MCF 10A (cell line): ENCODE measurements at regions not wholly inside any gene's neighbourhood (a gene's known extent, or its start where the extent isn't known, plus 50 kb on each side); places are given as distances from the start of the nearest gene placed in this dataset.

ENCODE experiments used
- BruUV-seq: library from RNA; stranded (reverse); fragments of 400-500 nt; replicated peaks from 2 replicates; lab custom pipeline; 2021; lab: Mats Ljungman, UMichigan
- CTCF ChIA-PET: fragments of 300-600 bp; sonication (Branson Sonifier 250); formaldehyde crosslinking; extraction: SDS; loops from one replicate; lab custom pipeline; 2021; ENCODE audit warnings: antibody characterized with exemption, inconsistent platforms; lab: Yijun Ruan, JAX
- POLR2A ChIA-PET: fragments of 300-600, 350-650 bp; sonication (Branson Sonifier 250); formaldehyde crosslinking; extraction: SDS; loops from one replicate; lab custom pipeline; 2020; ENCODE audit warnings: antibody characterized with exemption, inconsistent platforms; lab: Yijun Ruan, JAX
- DNase-seq: peaks from one replicate; pipeline ENCODE4 v3.0.0-alpha.2; 2018; ENCODE audit not compliant: unreplicated experiment
- H3K27ac Mint-ChIP-seq: one replicate; pipeline ENCODE4 v1.8.0; 2022; ENCODE audit warnings: mild to moderate bottlenecking, low read depth, mixed read lengths; ENCODE audit not compliant: unreplicated experiment
- H3K27me3 Mint-ChIP-seq: one replicate; pipeline ENCODE4 v1.8.0; 2022; ENCODE audit warnings: mixed read lengths; ENCODE audit not compliant: insufficient read depth, unreplicated experiment
- H3K36me3 Mint-ChIP-seq: one replicate; pipeline ENCODE4 v1.8.0; 2022; ENCODE audit warnings: mild to moderate bottlenecking, moderate library complexity, mixed read lengths; ENCODE audit not compliant: insufficient read depth, unreplicated experiment
- H3K4me1 Mint-ChIP-seq: one replicate; pipeline ENCODE4 v1.8.0; 2022; ENCODE audit warnings: mixed read lengths; ENCODE audit not compliant: insufficient read depth, unreplicated experiment
- H3K4me3 Mint-ChIP-seq: one replicate; pipeline ENCODE4 v1.8.0; 2022; ENCODE audit warnings: mild to moderate bottlenecking, moderate library complexity, mixed read lengths; ENCODE audit not compliant: unreplicated experiment
- H3K9me3 Mint-ChIP-seq: one replicate; pipeline ENCODE4 v1.8.0; 2022; ENCODE audit warnings: mixed read lengths; ENCODE audit not compliant: unreplicated experiment
- CTCF ChIP-seq: fragments of 200-600 bp; IDR thresholded peaks from one replicate; pipeline ENCODE4 v1.8.0; 2022; ENCODE audit warnings: antibody characterized with exemption, mild to moderate bottlenecking; ENCODE audit not compliant: unreplicated experiment
- intact Hi-C: fragments of 100-400 bp; cut with micrococcal nuclease; formaldehyde crosslinking; loops from 2 replicates; pipeline ENCODE4 v1.14.1; 2022

DNA sequence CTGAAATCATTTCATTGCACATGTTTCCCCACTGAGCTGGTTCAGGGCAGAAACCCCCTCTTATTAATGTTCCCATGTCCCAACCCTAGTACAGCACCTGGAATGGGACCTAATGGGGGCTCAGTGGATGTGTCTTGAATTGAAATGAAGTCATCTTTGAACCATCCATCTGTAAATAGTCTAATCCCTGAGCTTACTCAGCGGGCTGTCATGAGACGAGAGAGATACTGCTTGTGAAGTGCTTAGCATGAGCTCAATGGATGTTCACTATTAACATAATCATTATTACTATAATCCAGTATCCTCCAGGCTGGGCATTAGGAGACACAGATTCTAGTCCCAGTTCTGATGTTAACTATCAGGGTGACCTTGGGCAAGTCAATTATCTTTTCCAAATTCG is 106.6 kb upstream of the LRFN2 start:
- no peak overlapping the region for H3K27ac Mint-ChIP-seq
- no peak overlapping the region for H3K4me3 Mint-ChIP-seq
- no peaks in the 10 kb centered on the region for H3K36me3 Mint-ChIP-seq
- intact Hi-C loops, result no loop called here
- no peak for DNase-seq
- peaks cover 31% of the 10 kb centered on the region for H3K9me3 Mint-ChIP-seq
- POLR2A ChIA-PET, result no interaction called here
- no peaks in the 10 kb centered on the region for H3K27me3 Mint-ChIP-seq
- TF ChIP-seq CTCF, result no peak
- no TSS peak for BruUV-seq
- CTCF ChIA-PET, result interaction anchor here (0.5 to 0.6 kb wide), 2 partner anchors 249 to 1346 kb away, joined by 3 to 4 read pairs; no protein-coding TSS in a partner anchor
- H3K4me1 Mint-ChIP-seq, result no peaks in the 10 kb centered on the region

GRCh38 chr6:40692337-40692736 is 105.2 kb upstream of the LRFN2 start:
- ChIA-PET CTCF (no interaction called here), POLR2A (interaction anchor here (0.7 kb wide), 1 partner anchor 77 kb away, joined by 3 read pairs; no protein-coding TSS in a partner anchor)
- Mint-ChIP-seq H3K9me3 (peaks cover 40% of the 10 kb centered on the region), H3K4me1 (no peaks in the 10 kb centered on the region), H3K27me3 (no peaks in the 10 kb centered on the region), H3K27ac (no peak overlapping the region), H3K4me3 (no peak overlapping the region), H3K36me3 (no peaks in the 10 kb centered on the region)
- no peak for TF ChIP-seq CTCF
- intact Hi-C loops, result no loop called here
- no peak for DNase-seq
- no TSS peak for BruUV-seq

DNA sequence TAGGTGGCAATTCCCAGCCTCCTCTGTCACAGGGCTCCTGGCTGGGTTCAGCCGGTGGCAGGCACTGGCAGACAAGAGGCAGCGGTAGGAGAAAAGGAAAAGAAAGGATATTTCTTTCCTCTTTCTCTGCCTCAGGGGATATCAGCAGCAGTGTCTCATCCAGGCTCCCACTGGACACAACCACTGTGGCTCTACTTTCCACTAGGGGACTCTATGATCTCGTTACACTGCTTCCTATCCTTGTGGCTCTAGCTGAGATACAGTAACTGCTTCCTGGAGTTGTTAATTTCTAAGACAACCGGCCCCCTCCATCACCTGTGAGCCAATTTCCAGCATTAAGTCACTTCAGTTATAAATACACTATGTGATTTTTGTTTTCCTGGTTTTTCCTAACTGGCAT is 102.0 kb upstream of the LRFN2 start:
- CTCF ChIA-PET, result interaction anchor here (0.5 kb wide), 1 partner anchor 12 kb away, joined by 7 read pairs; no protein-coding TSS in a partner anchor
- peaks cover 51% of the 10 kb centered on the region for H3K9me3 Mint-ChIP-seq
- no peaks in the 10 kb centered on the region for H3K27me3 Mint-ChIP-seq
- intact Hi-C loops, result no loop called here
- POLR2A ChIA-PET, result no interaction called here
- TF ChIP-seq CTCF, result no peak
- no peak overlapping the region for H3K4me3 Mint-ChIP-seq
- H3K27ac Mint-ChIP-seq, result no peak overlapping the region
- BruUV-seq, result no TSS peak
- no peaks in the 10 kb centered on the region for H3K4me1 Mint-ChIP-seq
- DNase-seq, result no peak
- no peaks in the 10 kb centered on the region for H3K36me3 Mint-ChIP-seq

- intact Hi-C loops, result no loop called here
- POLR2A ChIA-PET, result no interaction called here
- no peak for DNase-seq
- H3K4me3 Mint-ChIP-seq, result no peak overlapping the region
- no peak overlapping the region for H3K27ac Mint-ChIP-seq
- H3K4me1 Mint-ChIP-seq, result no peaks in the 10 kb centered on the region
- TF ChIP-seq CTCF, result no peak
- H3K36me3 Mint-ChIP-seq, result no peaks in the 10 kb centered on the region
- peaks cover 43% of the 10 kb centered on the region for H3K9me3 Mint-ChIP-seq
- CTCF ChIA-PET, result no interaction called here
- H3K27me3 Mint-ChIP-seq, result no peaks in the 10 kb centered on the region
- no TSS peak for BruUV-seq
These were observed 101.1 kb upstream of the LRFN2 start for GRCh38 chr6:40688214-40688761.
